GM19043 (cell line): ENCODE measurements at regions not wholly inside any gene's neighbourhood (a gene's known extent, or its start where the extent isn't known, plus 50 kb on each side); places are given as distances from the start of the nearest gene placed in this dataset.
"Not testable (repeated sequence)": the region's sequence is repeated elsewhere in the genome, so short reads cannot be mapped to it uniquely, and the experiment has no call there.

ENCODE experiments used
- ATAC-seq: cut with Tn5 transposase; IDR thresholded peaks from one replicate; pipeline ENCODE4 v1.9.1; 2021; ENCODE audit warnings: low read depth; ENCODE audit not compliant: unreplicated experiment

- ATAC-seq = no peak
These were observed 230.3 kb downstream of the DAD1 start for GRCh38 chr14:22358726-22359125.

DNA sequence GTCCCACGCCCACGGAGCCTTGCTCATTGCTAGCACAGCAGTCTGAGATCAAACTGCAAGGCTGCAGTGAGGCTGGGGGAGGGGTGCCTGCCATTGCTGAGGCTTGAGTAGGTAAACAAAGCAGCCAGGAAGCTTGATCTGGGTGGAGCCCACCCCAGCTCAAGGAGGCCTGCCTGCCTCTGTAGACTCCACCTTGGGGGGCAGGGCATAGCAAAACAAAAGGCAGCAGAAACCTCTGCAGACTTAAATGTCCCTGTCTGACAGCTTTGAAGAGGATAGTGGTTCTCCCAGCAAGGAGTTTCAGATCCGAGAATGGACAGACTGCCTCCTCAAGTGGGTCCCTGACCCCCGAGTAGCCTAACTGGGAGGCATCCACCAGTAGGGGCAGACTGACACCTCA is 239.7 kb downstream of the DAD1 start:
- not testable (repeated sequence) for ATAC-seq

DNA sequence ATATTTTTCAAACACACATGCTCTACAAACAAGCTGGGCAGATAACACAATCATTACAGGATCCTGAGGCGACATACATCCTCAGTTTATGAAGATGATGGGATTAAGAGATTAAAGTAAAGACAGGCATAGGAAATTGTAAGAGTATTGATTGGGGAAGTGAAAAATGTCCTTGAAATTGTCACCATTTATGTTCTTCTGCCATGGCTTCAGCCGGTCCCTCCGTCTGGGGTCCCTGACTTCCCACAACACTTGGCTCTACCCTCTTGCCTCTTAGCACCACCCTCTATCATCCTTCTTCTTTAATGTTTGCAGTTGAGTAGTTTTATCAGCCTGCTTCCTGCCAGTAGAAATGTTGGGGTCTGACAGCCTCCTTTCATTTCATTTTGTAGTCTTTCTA is 244.4 kb downstream of the DAD1 start:
- no peak for ATAC-seq

- not testable (repeated sequence) for ATAC-seq
These were observed 244.8 kb downstream of the DAD1 start for GRCh38 chr14:22344209-22344608.

GRCh38 chr14:22341049-22341448 is 248.0 kb downstream of the DAD1 start:
- no peak for ATAC-seq

GRCh38 chr14:22338917-22339715 is 249.9 kb downstream of the DAD1 start:
- ATAC-seq = no peak

- no peak for ATAC-seq
These were observed 250.6 kb downstream of the DAD1 start for GRCh38 chr14:22338381-22338780.

DNA sequence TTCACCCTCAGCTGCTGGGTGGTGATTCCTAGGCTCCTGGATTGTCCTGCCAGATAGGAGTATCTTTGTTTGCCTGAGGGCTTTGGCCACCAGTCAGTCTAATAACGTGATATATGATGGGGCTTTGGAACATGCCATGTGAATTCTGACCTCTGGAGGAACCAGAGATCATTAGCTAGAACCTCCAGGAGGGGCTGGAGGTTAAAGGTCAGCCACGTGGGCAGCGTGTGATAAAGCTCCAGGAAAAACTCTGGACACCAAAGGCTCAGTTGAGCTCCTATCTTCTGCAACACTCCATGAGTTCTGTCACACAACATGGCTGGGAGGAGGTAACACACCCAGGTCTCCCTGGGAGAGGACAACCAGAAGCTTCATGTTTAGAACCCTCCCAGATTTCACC is 251.1 kb downstream of the DAD1 start:
- ATAC-seq = no peak

GRCh38 chr14:22337521-22337920 is 251.5 kb downstream of the DAD1 start:
- ATAC-seq = no peak

DNA sequence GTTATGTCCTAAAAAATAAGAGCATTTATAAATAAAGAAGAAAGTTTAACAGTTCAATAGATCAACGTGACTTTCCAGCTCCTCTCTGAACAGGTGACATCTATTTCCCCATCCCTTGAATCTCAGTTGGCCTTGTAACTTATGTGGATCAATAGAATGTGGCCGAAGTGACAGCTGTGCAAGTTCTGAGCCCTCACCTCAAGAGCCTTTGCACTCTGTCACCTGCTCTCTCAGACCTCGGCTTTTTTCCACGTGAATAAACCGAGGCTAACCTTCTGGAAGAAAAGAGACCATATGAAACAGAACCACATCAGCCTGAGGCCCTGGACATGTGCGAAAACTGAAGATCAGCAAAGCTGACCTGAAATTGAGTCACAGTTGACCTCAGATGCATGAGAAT is 253.0 kb downstream of the DAD1 start:
- ATAC-seq = no peak

DNA sequence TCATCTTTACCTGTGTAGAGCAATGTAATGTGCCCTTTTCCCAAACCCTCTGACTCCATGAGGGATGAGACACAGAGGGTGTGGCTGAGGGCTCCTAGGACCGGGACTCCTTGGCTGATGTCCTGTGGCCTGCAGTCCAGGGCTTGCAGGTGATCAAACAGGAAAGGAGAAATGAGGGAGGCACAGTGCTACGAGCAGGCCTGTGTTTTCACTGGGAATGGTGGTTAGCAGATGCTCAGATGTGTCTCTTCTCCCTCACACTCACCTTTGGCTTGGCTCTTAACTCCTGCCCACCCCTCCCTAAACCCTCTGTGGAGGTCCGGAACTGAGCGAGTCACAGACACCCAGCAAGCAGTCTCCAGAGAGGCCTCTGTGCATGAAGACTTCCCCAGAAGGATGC is 254.4 kb downstream of the DAD1 start:
- ATAC-seq = no peak

GRCh38 chr14:22334275-22334577 is 254.8 kb downstream of the DAD1 start:
- no peak for ATAC-seq

- ATAC-seq = no peak
These were observed 255.4 kb downstream of the DAD1 start for GRCh38 chr14:22333422-22334274.

DNA sequence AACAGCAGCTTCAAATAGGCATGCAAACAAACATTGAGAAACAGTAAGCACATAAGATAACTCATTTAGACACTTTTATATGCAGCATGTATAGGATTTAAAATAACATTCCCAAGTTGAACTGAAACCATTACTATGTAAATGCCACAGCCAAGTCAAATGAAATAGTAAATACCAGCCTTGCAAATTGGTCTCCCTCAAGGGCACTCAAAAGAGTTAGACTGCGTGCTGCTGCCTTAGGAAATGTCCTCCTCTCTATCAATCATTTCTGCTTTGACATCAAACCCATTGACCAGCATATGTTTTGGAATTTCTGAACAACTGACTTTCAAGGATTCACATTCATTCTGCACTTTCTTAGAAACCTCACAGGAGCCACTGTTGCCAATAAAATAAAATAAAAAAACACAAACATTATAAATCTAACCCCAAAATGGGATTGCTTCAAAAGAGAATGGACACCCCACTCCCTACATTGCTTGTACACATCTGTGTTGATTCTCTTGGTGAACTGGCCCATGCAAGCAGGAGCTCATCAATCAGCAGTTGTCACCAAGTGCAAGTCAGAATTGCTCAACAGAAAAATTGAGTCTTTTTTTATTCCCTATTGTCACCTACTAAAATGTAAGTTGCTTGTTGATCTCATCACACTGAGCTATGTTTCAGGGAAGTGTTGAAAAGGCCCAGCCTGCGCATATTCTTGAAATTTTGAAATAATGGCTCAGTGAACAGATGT is 256.2 kb downstream of the DAD1 start:
- ATAC-seq = no peak

GRCh38 chr14:22329371-22329770 is 259.7 kb downstream of the DAD1 start:
- ATAC-seq = no peak

DNA sequence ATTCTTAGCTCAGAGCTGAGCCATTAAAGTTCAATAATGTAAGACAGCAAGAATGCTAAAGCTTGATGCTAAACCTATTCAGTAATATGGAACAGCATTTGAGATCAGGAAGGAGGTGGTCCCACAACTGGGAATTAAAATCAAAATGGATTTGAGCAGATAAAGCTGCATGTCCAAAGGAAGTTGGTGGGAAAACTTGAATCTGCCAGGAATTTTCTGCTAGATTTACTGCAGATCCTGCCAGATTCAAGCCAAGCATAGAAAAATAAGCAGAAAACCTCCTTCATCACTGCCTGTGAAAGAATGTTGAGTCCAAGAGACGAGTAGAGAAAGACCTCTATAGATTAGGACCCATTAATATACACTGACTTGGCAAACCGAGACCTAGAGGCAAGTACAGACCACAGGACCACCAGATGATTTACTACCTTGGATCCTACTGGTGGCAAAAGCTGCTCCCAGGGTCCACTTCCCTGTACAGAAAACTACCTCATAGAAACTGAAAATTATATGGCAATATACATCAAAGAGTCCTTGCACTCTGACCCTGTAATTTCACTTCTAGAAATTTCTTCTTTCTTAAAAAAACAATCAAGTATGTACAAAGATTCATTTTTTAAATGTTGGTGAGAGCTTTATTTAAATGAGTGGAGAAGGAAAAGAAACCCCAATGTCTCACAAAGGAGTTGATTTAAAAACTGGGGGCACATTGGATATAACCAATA is 263.2 kb downstream of the DAD1 start:
- ATAC-seq = no peak

- no peak for ATAC-seq
These were observed 268.7 kb downstream of the DAD1 start for GRCh38 chr14:22320362-22320750.

- no peak for ATAC-seq
These were observed 269.3 kb downstream of the DAD1 start for GRCh38 chr14:22319526-22320361.

DNA sequence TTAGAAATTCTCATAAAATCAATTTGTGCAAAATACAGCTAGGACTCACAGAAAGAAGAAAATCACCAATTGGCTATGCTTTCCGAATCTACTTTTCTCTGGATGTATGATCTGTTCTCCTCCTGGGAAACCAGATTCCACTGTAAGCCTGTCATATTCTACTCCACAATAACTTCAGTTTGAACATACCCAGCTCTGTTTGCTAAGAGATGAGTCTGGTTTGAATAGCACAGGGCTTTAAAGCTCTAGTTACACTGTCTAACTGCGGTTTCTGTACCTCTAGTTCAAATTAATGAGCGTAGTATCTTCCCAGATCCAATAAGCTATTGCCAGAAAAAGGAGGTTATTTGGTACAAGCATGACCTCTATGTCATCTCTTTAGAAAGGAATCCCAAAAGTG is 270.1 kb downstream of the DAD1 start:
- ATAC-seq = no peak

- no peak for ATAC-seq
These were observed 272.6 kb downstream of the DAD1 start for GRCh38 chr14:22316473-22316872.
